GM21390 (cell line): ENCODE measurements at regions not wholly inside any gene's neighbourhood (a gene's known extent, or its start where the extent isn't known, plus 50 kb on each side); places are given as distances from the start of the nearest gene placed in this dataset.
A peak's percentile ranks its signal among the peaks of the same experiment; 100 is the strongest.

ENCODE experiments used
- ATAC-seq: cut with Tn5 transposase; IDR thresholded peaks from one replicate; pipeline ENCODE4 v1.9.1; 2021; ENCODE audit not compliant: unreplicated experiment

- no peak for ATAC-seq
Measured at GRCh38 chr5:115409094-115409493, 112.6 kb upstream of the CCDC112 start.

GRCh38 chr5:115402822-115403577 lies 106.5 kb upstream of the CCDC112 start:
- ATAC-seq = no peak

GRCh38 chr5:115402092-115402491 lies 105.6 kb upstream of the CCDC112 start:
- no peak for ATAC-seq

GRCh38 chr5:115398719-115399118 lies 102.3 kb upstream of the CCDC112 start:
- ATAC-seq = no peak

- no peak for ATAC-seq
Measured at GRCh38 chr5:115396688-115397087, 100.2 kb upstream of the CCDC112 start.

GRCh38 chr5:115396081-115396480 lies 99.6 kb upstream of the CCDC112 start:
- ATAC-seq = no peak

GRCh38 chr5:115394531-115394930 lies 98.1 kb upstream of the CCDC112 start:
- no peak for ATAC-seq

- no peak for ATAC-seq
Measured at GRCh38 chr5:115393239-115393638, 96.8 kb upstream of the CCDC112 start.

GRCh38 chr5:115392611-115393010 lies 96.2 kb upstream of the CCDC112 start:
- no peak for ATAC-seq

- no peak for ATAC-seq
Measured at GRCh38 chr5:115391780-115392179, 95.3 kb upstream of the CCDC112 start.

GRCh38 chr5:115389799-115390382 lies 93.4 kb upstream of the CCDC112 start:
- no peak for ATAC-seq

GRCh38 chr5:115389034-115389798 lies 92.8 kb upstream of the CCDC112 start:
- no peak for ATAC-seq

- no peak for ATAC-seq
Measured at GRCh38 chr5:115388240-115388639, 91.8 kb upstream of the CCDC112 start.

GRCh38 chr5:115387816-115388215 lies 91.4 kb upstream of the CCDC112 start:
- ATAC-seq = no peak

GRCh38 chr5:115386657-115387056 lies 90.2 kb upstream of the CCDC112 start:
- ATAC-seq = no peak

GRCh38 chr5:115384587-115385375 lies 88.3 kb upstream of the CCDC112 start:
- ATAC-seq = no peak

GRCh38 chr5:115382989-115383388 lies 86.5 kb upstream of the CCDC112 start:
- no peak for ATAC-seq

GRCh38 chr5:115381911-115382662 lies 85.6 kb upstream of the CCDC112 start:
- ATAC-seq = no peak

- peak; percentile 50 for ATAC-seq
Measured at GRCh38 chr5:115379622-115380344, 83.3 kb upstream of the CCDC112 start.

GRCh38 chr5:115378754-115379153 lies 82.3 kb upstream of the CCDC112 start:
- no peak for ATAC-seq
